ENCODE measurements at regions not wholly inside any gene's neighbourhood (a gene's known extent, or its start where the extent isn't known, plus 50 kb on each side); places are given as distances from the start of the nearest gene placed in this dataset.

DNA sequence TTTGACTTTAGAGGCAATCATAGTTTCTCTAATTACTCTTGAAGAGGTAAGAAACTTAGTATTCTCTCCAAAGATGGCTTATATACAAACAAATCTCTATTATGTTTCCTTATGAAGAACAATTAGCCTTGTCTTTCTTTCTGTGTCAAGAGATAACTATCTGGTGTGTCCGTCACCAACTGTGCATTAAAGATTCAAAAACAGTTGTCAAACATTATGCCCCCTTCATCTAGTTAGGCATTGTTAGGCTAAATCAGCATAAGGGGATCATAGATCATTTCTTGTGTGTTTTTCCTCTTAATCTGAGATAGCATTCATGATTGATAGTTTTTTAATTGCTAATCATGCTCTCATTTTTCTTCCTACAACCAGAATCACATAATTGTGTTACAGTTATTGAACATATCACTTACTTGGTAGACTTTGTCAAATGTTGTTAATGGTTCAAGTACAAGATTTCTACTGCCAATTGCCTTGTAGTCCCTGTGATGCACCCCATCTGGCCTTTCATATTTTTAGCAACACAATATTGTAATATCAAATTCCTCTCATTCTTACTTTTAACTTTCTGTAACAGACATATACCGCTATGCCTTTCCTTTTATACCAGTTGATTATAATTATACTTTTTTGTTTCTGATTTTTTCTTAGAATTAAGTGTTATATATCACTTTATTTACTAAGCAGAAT is 612.7 kb downstream of the SLITRK6 start:
- TF ChIP-seq, protein P1, sequence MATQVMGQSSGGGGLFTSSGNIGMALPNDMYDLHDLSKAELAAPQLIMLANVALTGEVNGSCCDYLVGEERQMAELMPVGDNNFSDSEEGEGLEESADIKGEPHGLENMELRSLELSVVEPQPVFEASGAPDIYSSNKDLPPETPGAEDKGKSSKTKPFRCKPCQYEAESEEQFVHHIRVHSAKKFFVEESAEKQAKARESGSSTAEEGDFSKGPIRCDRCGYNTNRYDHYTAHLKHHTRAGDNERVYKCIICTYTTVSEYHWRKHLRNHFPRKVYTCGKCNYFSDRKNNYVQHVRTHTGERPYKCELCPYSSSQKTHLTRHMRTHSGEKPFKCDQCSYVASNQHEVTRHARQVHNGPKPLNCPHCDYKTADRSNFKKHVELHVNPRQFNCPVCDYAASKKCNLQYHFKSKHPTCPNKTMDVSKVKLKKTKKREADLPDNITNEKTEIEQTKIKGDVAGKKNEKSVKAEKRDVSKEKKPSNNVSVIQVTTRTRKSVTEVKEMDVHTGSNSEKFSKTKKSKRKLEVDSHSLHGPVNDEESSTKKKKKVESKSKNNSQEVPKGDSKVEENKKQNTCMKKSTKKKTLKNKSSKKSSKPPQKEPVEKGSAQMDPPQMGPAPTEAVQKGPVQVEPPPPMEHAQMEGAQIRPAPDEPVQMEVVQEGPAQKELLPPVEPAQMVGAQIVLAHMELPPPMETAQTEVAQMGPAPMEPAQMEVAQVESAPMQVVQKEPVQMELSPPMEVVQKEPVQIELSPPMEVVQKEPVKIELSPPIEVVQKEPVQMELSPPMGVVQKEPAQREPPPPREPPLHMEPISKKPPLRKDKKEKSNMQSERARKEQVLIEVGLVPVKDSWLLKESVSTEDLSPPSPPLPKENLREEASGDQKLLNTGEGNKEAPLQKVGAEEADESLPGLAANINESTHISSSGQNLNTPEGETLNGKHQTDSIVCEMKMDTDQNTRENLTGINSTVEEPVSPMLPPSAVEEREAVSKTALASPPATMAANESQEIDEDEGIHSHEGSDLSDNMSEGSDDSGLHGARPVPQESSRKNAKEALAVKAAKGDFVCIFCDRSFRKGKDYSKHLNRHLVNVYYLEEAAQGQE (IDR thresholded peaks at IDR 0.05; ENCODE audit: low read depth): no peak
- ChIA-PET RAD21 (ENCODE audit: low non-redundant PET in 1 of 2, low total read pairs in 2 of 2, uncharacterized antibody in 2 of 2, unreplicated experiment in 2 of 2) (no interaction called here), POLR2A (no interaction called here), CTCF (no interaction called here)
- Histone ChIP-seq H3K4me1 (ENCODE audit: control insufficient read depth in 1 of 2, insufficient read depth in 2 of 2, low read length in 2 of 2) (no peaks in the 10 kb centered on the region), H4K20me1 (ENCODE audit: insufficient read depth) (no peaks in the 10 kb centered on the region), H3K4me3 (replicated peaks in 1 of 2; ENCODE audit: low read depth in 1 of 2, low read length in 2 of 2) (no peak overlapping the region), H2AFZ (ENCODE audit: low read depth, low read length, poor library complexity, severe bottlenecking) (no peak overlapping the region), H3K9me2 (ENCODE audit: insufficient read depth) (no peaks in the 10 kb centered on the region), H3K36me3 (ENCODE audit: control insufficient read depth in 1 of 2, insufficient read depth in 2 of 2, low read length in 2 of 2) (no peaks in the 10 kb centered on the region), H3K9ac (ENCODE audit: low read length) (no peak overlapping the region), H3K27me3 (ENCODE audit: insufficient read depth, low read length) (no peaks in the 10 kb centered on the region), H3K79me2 (ENCODE audit: insufficient read depth, low read length) (no peaks in the 10 kb centered on the region), H3K4me2 (ENCODE audit: low read length) (no peak overlapping the region), H3K9me3 (ENCODE audit: control insufficient read depth in 1 of 2, insufficient read depth in 1 of 2, low read depth in 1 of 2, low read length in 2 of 2) (no peaks in the 10 kb centered on the region; a peak in 1 of 4 replicates), H3K27ac (ENCODE audit: low read depth, low read length) (no peak overlapping the region)
- DNase-seq (ENCODE audit: low read depth, low spot score): no peak
- BruUV-seq (replicated peaks): no TSS peak
- ATAC-seq: no peak
- intact Hi-C loops (cut with micrococcal nuclease): no loop called here

DNA sequence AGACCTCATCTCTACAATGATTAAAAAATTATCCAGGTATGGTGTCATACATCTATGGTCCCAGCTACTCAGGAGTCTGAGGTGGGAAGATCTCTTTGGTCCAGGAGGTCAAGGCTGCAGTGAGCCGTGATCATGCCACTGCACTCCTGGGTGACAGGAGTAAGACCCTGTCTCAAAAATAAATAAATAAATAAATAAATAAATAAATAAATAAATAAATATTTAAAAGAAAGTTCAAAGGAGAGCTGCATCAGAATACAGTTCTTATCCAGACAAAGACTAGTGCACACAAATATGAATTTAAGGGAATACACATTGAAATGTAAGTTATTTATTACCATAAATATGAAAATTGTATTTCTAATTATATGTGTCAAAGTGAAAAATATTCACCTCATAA is 624.9 kb downstream of the SLITRK6 start:
- CTCF ChIA-PET: no interaction called here
- TF ChIP-seq EZH2 (IDR thresholded peaks at IDR 0.05) (no peak), SIN3A (IDR thresholded peaks at IDR 0.05; ENCODE audit: low read depth) (no peak), JUND (IDR thresholded peaks at IDR 0.05) (no peak), CBX3 (IDR thresholded peaks at IDR 0.05; ENCODE audit: low read depth) (no peak), TCF7L2 (IDR thresholded peaks at IDR 0.05; ENCODE audit: borderline replicate concordance, extremely low read depth, insufficient read depth, insufficient read length) (no peak), ZNF274 (IDR thresholded peaks at IDR 0.05; ENCODE audit: low read depth, low read length) (no peak), POLR2AphosphoS5 (IDR thresholded peaks at IDR 0.05; ENCODE audit: low read depth, low read length) (no peak), CEBPB (IDR thresholded peaks at IDR 0.05; ENCODE audit: low read depth) (no peak)
- TF ChIP-seq, protein P2, sequence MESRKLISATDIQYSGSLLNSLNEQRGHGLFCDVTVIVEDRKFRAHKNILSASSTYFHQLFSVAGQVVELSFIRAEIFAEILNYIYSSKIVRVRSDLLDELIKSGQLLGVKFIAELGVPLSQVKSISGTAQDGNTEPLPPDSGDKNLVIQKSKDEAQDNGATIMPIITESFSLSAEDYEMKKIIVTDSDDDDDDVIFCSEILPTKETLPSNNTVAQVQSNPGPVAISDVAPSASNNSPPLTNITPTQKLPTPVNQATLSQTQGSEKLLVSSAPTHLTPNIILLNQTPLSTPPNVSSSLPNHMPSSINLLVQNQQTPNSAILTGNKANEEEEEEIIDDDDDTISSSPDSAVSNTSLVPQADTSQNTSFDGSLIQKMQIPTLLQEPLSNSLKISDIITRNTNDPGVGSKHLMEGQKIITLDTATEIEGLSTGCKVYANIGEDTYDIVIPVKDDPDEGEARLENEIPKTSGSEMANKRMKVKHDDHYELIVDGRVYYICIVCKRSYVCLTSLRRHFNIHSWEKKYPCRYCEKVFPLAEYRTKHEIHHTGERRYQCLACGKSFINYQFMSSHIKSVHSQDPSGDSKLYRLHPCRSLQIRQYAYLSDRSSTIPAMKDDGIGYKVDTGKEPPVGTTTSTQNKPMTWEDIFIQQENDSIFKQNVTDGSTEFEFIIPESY (IDR thresholded peaks at IDR 0.05; ENCODE audit: extremely low read depth, insufficient replicate concordance, low read length): no peak
- TF ChIP-seq, protein P3, sequence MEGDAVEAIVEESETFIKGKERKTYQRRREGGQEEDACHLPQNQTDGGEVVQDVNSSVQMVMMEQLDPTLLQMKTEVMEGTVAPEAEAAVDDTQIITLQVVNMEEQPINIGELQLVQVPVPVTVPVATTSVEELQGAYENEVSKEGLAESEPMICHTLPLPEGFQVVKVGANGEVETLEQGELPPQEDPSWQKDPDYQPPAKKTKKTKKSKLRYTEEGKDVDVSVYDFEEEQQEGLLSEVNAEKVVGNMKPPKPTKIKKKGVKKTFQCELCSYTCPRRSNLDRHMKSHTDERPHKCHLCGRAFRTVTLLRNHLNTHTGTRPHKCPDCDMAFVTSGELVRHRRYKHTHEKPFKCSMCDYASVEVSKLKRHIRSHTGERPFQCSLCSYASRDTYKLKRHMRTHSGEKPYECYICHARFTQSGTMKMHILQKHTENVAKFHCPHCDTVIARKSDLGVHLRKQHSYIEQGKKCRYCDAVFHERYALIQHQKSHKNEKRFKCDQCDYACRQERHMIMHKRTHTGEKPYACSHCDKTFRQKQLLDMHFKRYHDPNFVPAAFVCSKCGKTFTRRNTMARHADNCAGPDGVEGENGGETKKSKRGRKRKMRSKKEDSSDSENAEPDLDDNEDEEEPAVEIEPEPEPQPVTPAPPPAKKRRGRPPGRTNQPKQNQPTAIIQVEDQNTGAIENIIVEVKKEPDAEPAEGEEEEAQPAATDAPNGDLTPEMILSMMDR (IDR thresholded peaks at IDR 0.05 in 2 of 3, conservative IDR thresholded peaks at IDR 0.05 in 1 of 3; ENCODE audit: borderline replicate concordance in 1 of 3, insufficient read depth in 1 of 3, low read depth in 2 of 3, low read length in 2 of 3): no peak
- TF ChIP-seq, protein P4, sequence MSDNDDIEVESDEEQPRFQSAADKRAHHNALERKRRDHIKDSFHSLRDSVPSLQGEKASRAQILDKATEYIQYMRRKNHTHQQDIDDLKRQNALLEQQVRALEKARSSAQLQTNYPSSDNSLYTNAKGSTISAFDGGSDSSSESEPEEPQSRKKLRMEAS (IDR thresholded peaks at IDR 0.05): no peak

More for the DNA sequence above, 624.9 kb downstream of the SLITRK6 start:
- Histone ChIP-seq H3K27me3 (ENCODE audit: insufficient read depth, low read length) (no peaks in the 10 kb centered on the region), H3K9ac (ENCODE audit: low read length) (no peak overlapping the region), H3K4me3 (replicated peaks in 1 of 2; ENCODE audit: low read depth in 1 of 2, low read length in 2 of 2) (no peak overlapping the region), H3K9me3 (ENCODE audit: control insufficient read depth in 1 of 2, insufficient read depth in 1 of 2, low read depth in 1 of 2, low read length in 2 of 2) (no peaks in the 10 kb centered on the region), H2AFZ (ENCODE audit: low read depth, low read length, poor library complexity, severe bottlenecking) (no peak overlapping the region), H3K4me2 (ENCODE audit: low read length) (no peak overlapping the region), H3K36me3 (ENCODE audit: control insufficient read depth in 1 of 2, insufficient read depth in 2 of 2, low read length in 2 of 2) (no peaks in the 10 kb centered on the region), H4K20me1 (ENCODE audit: insufficient read depth) (no peaks in the 10 kb centered on the region), H3K79me2 (ENCODE audit: insufficient read depth, low read length) (no peaks in the 10 kb centered on the region), H3K9me2 (ENCODE audit: insufficient read depth) (no peaks in the 10 kb centered on the region), H3K4me1 (ENCODE audit: control insufficient read depth in 1 of 2, insufficient read depth in 2 of 2, low read length in 2 of 2) (no peaks in the 10 kb centered on the region), H3K27ac (ENCODE audit: low read depth, low read length) (no peak overlapping the region)
- DNase-seq (ENCODE audit: low read depth, low spot score) (no peak), ATAC-seq (no peak)
- intact Hi-C loops (cut with micrococcal nuclease): no loop called here
- BruUV-seq (replicated peaks): no TSS peak
- RAD21 ChIA-PET (ENCODE audit: low non-redundant PET in 1 of 2, low total read pairs in 2 of 2, uncharacterized antibody in 2 of 2, unreplicated experiment in 2 of 2): no interaction called here
- POLR2A ChIA-PET: no interaction called here

All from HCT116 (cell line).